IMR-90 (cell line): ENCODE measurements at regions not wholly inside any gene's neighbourhood (a gene's known extent, or its start where the extent isn't known, plus 50 kb on each side); places are given as distances from the start of the nearest gene placed in this dataset.

Experiments
- POLR2A ChIP-seq: IDR thresholded peaks from 2 replicates; pipeline ENCODE4 v1.6.1; 2012; ENCODE audit warnings: mild to moderate bottlenecking, low read depth, low read length
- RAD21 ChIP-seq: IDR thresholded peaks from 2 replicates; pipeline ENCODE4 v1.6.1; 2012; ENCODE audit warnings: low read length, improper control_type of control experiment
- TF ChIP-seq, protein P1 (sequence below): conservative IDR thresholded peaks from 2 replicates; pipeline ENCODE4 v1.5.1; 2012; ENCODE audit warnings: mild to moderate bottlenecking, low read depth, low read length, improper control_type of control experiment

DNA sequence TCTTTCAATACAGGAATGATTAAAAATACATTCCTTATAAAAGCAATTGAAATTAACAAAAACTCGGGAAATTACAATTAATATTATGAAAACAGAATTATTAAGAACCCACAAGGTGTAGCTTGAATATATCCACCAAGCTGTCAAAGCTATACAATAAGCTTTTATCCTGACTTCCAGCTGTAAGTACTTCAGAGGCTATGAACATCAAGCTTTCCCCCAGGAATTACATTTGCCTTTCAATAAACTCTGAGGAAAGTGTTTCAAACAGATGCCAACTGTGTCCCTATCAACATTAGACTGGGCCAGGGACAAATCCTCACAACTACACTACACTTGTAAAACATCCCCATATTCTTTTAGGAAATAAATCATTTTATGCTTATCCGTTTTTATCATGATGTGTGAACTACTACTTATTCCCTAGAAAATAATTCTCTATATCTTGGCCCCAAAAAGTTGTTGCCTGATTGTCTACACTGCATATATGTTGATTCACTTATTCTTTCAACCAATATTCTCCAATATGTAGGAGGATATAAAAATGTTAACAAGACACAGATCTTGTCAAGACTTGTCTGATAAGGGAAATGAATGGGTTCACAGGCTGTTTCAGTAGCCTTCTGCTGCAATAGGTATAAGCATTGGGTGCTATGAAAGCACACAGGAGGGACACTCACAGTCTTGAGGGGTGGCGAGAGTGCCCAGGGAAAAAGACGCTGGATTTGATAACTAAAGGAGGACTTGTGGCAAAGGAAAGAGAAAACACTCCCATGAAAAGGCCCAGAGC, 494.1 kb downstream of the CENPC start:
- TF ChIP-seq POLR2A (no peak), RAD21 (no peak)
- TF ChIP-seq, protein P1, sequence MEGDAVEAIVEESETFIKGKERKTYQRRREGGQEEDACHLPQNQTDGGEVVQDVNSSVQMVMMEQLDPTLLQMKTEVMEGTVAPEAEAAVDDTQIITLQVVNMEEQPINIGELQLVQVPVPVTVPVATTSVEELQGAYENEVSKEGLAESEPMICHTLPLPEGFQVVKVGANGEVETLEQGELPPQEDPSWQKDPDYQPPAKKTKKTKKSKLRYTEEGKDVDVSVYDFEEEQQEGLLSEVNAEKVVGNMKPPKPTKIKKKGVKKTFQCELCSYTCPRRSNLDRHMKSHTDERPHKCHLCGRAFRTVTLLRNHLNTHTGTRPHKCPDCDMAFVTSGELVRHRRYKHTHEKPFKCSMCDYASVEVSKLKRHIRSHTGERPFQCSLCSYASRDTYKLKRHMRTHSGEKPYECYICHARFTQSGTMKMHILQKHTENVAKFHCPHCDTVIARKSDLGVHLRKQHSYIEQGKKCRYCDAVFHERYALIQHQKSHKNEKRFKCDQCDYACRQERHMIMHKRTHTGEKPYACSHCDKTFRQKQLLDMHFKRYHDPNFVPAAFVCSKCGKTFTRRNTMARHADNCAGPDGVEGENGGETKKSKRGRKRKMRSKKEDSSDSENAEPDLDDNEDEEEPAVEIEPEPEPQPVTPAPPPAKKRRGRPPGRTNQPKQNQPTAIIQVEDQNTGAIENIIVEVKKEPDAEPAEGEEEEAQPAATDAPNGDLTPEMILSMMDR, result no peak
